ENCODE measurements at regions not wholly inside any gene's neighbourhood (a gene's known extent, or its start where the extent isn't known, plus 50 kb on each side); places are given as distances from the start of the nearest gene placed in this dataset.
"Not testable (repeated sequence)": the region's sequence is repeated elsewhere in the genome, so short reads cannot be mapped to it uniquely, and the experiment has no call there.

DNA sequence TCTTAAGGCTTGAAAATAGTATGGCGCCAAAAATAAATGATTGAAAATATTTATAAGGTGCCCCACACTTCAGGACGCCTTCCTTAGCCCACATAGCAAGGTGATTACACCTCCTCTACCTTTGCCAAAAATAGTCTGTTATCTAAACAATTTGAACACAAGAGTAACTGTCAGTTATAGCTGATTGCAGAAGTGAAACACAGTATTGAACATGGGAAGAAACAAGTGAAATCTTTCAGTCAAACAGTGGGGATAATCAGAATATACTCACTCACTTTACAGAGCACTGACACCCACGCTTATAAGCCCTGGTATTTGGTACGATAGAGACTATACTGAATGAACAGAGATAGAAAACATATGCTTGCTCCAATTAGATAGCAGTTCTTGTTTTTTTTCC is 203.1 kb downstream of the RAB38 start:
- in situ Hi-C loops (cut with MboI; ENCODE audit: low sequenced_read_pairs) = no loop called here

DNA sequence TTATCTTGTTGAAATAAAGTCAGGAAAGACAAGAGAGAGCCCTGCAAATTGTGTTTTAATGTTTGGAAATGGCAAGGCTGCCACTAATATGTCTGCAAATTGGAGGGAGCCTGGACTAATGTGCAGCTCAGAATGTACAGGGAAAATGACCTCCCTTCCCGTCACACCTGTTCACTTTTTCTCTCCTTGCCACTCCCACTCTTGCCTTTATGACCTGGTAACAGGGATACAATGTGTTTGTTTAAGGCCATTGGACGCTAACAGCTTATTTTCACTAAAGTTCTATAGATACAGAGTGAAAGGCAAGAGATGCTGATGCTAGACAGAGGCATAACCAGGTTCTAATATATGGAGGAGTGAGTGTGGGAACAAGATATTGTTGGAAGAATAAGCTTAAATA is 203.9 kb downstream of the RAB38 start:
- in situ Hi-C loops (cut with MboI; ENCODE audit: low sequenced_read_pairs) = no loop called here

DNA sequence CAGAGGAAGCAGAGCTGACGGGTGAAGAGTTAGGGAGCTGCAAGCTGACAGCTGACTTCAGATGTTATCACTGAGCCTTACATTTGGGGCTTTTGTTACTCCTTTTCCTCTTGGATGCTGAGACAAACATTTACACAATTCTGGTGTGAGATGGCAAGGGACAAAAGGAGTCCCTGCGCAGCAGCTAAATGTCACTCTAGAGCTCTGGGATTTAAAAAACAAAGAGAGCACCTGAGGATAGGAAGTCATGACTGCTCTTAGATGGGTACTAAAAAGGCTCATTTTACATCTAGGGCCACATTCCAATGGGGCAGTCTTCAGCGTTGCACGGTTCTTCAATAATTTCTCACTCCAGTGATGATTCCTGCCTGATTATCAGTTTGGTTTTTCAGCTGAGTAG is 204.5 kb downstream of the RAB38 start:
- in situ Hi-C loops (cut with MboI; ENCODE audit: low sequenced_read_pairs) = no loop called here

DNA sequence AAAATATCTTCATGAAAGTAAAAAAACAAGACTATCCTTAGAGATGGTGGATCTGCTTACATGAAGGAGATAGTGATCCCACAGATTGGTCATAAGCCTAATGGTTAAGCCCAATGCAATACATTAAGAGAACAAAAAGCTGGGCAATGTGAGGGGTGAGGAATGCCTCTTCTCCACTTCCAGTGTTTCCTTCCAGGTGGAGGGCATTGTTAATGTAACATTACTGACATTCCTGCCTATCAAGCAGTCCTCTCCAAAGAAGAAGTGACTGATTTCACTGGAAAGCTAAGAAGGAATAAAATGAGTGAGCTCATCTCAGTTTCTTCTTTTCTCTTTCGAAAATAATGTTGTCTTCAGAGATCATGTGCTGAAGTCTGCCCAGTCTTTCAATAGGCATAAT is 207.8 kb downstream of the RAB38 start:
- in situ Hi-C loops (cut with MboI; ENCODE audit: low sequenced_read_pairs) = no loop called here

DNA sequence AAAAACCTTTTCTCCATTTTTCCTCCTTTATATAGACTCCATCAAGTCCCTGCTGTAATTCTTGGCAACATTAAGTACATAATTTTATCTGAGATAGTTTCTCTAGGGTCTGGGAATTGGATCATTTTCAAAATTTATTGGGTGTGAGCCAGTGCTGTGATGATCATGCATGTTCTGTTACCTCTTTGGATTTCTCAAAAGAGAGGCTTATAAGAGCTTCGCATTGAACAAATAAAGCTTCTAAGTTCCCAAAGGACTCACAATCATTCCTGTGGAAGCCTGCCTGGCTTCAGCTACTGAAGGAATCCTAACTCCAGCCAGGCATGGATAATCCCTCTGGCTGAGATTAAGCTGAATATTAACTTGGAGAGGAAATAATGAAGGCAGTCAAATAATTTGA is 208.5 kb downstream of the RAB38 start:
- in situ Hi-C loops (cut with MboI; ENCODE audit: low sequenced_read_pairs) = no loop called here

DNA sequence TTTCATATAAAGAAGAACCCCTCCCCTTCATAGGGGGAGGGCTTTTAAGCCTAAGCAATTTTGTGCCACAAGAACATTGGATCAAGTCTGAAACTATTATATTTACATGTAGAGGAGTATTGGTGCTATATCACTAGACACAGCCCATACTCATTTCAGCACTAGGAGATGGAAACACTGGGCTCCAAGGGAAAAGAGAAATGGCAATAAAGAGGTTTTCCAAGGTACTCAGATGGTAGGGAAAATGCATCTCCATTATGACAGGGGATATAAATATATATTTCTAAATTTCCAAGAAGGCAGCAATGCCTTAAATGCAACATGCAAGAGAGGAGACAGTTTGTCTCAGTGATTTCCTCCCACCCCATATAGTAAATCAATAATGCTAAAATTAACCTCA is 209.0 kb downstream of the RAB38 start:
- in situ Hi-C loops (cut with MboI; ENCODE audit: low sequenced_read_pairs) = no loop called here

DNA sequence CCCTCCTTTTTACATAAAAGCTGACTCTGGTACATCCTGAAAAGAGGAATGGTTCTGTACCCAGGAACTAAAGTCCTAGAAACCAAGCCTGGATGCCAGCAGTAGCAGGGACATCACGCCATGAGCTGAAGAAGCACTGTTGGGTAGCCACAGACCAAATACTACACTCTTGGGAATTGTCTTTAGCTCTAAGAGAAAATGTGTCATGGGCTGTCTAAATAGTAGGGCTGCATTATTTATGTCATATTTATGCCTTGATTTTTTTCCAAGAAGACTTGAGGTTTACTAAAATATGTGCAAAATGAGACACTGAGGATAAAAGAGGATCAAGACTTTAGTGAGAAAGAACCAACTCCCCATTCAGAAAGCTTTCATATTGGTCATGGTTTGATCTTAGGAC is 213.6 kb downstream of the RAB38 start:
- in situ Hi-C loops (cut with MboI; ENCODE audit: low sequenced_read_pairs) = no loop called here

DNA sequence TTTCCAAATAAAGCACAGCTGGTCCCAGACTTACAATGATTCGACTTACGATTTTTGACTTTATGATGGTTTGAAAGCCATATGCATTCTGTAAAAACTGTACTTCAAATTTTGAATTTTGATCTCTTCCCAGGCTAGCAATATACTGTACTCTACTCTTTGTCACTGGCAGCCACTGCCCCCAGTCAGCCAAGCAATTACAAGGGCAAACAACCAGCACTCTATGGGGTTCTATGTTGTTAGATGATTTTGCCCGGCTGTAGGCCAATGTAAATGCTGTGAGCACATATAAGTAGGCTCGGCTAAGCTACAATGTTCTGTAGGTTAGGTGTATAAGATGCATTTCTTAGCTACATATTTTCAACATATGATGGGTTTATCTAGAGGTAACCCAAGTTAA is 217.3 kb downstream of the RAB38 start:
- in situ Hi-C loops (cut with MboI; ENCODE audit: low sequenced_read_pairs) = no loop called here

DNA sequence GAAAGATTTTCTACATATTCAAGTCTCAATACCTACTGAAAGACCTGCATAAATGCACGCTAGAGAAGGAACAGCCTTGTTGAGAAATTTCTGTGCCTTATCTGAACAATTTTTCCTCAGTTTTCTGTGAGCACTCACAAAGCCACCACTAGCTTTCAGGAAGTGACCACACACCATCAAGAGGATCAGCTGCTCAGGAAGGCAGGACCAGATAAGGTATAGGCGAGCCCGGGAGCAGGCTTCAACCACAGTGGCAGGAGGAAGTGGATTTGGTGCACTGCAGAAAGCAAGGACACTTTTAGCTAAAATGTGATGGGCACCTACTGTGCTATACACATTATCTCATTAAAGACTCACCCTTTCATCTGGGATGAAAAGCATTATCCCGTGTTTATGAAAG is 220.8 kb downstream of the RAB38 start:
- in situ Hi-C loops (cut with MboI; ENCODE audit: low sequenced_read_pairs) = no loop called here

DNA sequence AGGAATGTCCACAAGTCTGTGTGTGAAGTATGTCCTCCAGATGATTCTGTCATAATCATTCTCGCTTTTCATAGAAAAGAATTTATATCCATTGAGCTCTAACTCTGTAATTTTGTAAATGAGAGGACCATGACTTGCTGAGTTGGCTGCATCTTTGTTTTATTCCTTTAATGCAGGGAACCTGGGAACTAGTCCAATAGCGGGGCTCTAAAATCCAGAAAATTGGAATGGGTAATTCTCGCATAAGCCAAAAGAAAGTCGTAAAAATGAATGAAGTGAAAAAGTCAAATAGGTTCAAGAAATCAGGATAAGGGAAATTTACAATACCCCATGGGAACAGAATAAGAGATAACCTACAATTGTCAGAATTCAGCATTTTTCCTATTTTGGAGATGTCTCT is 232.5 kb downstream of the RAB38 start:
- in situ Hi-C loops (cut with MboI; ENCODE audit: low sequenced_read_pairs) = no loop called here

DNA sequence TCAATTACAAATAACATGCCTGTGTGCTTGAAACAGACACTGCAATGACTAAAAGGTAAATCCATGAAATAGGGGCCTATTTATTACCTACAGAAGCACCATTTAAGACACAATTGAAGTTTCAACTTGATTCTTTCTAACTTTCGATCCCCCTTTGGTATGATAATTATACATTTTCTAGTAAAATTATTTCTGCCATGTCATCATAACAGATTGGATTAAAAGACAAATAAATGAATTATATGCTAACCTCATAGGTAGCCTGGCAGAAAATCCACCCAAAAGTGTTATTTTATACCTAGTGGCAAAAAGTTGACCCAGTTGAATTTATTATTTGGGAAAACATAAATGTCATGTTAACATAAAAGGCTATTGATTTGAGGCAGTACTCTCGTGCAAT is 241.1 kb downstream of the RAB38 start:
- in situ Hi-C loops (cut with MboI; ENCODE audit: low sequenced_read_pairs) = no loop called here

DNA sequence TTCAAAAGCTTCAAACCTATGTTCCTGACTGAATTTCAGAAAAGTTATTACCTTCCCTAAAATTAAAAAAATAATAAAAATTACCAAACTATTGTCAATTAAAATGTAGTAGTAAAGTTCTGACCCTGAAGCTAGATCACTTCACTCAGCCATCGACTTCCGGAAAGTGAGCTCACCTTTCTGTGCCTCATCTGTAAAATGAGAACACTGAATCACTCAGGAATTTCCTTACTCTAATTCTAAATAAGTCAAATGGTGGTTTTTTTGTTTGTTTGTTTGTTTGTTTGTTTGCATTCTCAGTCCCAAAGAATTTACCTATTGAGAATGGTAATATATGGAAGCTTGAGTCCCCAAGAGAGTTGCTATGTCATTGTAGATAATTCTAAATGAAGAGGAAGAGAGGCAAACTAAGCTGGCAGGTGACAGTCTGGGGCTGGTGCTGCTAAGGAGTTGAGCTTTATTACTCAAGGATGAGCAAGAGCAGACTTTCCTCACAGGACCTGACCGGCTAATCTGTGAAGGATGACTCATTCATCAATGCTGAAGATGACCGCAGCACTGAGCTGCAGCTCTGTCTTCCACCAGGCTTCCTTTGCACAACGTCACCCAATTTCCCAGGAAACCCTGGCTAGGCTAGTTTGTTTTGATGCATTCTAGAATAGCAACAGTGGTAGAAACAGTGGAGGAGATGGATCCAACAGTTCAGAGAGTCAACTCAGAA is 248.8 kb downstream of the RAB38 start:
- in situ Hi-C loops (cut with MboI; ENCODE audit: low sequenced_read_pairs) = no loop called here

DNA sequence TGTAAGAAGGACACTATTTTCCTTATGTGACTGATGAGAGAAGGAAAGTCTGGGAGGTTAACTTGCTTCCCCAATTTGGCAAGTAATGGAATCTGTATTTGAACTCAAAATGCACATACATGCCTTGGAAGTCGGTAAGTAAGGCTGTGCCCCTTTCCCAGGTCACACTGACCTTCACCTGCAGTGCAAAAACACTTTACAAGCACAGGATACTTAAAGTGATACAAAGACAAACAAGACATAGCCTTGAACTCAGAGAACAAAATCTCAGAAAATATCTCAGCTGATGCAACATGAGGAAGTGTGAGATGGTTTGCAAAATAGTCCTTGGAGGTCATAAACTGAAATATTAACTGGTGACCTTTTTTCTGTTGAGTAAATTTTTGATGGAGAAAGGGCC is 251.1 kb downstream of the RAB38 start:
- in situ Hi-C loops (cut with MboI; ENCODE audit: low sequenced_read_pairs) = no loop called here

DNA sequence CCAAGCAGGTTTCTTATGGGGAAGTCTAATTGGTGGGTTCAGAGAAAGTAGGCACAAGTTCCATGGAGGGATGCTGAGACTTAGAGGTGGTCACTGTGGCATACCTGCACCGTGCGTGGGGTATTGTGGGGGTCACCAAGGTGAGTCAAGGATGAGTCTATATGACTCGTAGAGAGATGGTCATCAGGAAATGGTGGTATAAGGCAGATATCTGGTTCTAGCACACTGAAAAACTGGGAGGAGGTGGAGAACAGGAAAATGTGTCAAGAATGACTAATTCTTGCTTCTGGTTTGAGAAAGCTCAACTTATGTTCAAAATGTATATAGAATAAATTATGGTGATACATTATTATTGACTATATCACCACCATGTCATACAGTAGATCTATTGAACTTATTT is 258.1 kb downstream of the RAB38 start:
- in situ Hi-C loops (cut with MboI; ENCODE audit: low sequenced_read_pairs) = no loop called here

DNA sequence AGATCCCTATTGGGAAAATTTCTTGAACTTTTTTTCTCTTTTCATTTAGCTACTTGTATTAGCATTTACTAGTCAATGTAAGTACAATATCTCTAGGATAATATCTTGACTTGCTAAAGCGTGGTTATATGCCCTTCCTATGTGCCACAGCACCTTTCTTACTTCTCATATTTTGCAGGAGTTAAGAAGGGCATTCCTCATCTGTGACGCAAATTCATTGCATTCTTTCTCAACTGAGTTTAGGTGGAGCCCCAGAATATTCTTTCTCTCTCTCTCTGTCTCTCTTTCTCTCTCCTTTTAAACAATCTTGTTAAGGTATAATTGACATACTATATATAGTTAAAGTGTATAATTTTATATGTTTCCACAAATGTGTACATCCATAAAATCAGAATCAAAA is 266.1 kb downstream of the RAB38 start:
- in situ Hi-C loops (cut with MboI; ENCODE audit: low sequenced_read_pairs) = no loop called here

DNA sequence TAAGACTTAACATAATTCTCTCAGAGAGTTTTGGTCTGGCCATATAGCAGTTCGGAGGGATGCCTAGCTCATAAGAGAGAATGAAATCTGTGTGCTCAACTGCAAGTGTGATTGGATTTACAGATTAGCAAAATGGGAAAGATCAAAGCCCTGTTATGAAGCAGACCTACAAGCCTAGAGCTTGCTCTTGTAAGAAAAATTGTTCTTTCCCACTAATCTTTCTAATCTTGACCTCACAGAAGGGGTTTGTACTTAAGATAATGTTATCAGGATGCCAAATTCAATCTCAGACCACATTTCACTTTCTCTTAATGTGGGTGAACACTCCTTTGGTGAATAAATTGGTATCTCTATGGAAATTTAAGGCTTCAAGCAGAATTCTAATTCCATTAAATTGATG is 267.2 kb downstream of the RAB38 start:
- in situ Hi-C loops (cut with MboI; ENCODE audit: low sequenced_read_pairs) = no loop called here

DNA sequence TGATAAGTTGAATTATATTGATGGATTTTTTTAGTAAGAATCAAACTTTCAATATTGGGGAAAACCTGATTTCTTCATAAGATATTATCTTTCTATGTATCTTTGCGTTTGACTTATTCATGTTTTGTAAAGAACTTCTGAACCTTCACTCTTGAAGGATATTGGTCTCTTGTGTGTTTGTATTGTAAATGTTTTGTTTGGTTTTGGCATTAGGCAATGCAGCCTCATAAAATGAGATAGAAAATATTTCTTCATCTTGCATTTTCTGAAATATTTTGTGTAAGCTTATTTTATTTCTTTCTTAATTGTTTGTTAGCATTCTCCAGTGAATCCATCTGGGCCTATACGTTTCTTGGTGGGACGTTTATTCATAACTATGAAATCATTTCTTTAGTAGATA is 271.9 kb downstream of the RAB38 start:
- in situ Hi-C loops (cut with MboI; ENCODE audit: low sequenced_read_pairs) = no loop called here

DNA sequence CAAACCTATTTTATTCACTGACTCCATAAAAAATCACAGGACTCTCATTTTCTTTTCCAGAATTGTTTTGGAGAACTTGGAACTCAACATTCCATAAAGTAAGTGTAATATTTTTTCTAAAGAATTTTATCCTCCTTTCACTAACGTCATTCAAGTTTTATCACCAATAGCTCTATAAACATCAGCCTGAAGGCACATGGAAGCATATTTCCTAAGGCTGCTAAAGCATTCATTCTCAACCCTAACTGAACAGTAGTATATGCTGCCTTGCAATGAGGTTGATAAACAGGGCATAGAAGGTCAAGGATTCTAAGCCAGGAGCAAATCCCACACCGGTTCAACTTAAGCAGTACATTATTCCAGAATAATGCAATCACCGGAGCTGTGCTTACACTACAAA is 273.9 kb downstream of the RAB38 start:
- in situ Hi-C loops (cut with MboI; ENCODE audit: low sequenced_read_pairs) = no loop called here

DNA sequence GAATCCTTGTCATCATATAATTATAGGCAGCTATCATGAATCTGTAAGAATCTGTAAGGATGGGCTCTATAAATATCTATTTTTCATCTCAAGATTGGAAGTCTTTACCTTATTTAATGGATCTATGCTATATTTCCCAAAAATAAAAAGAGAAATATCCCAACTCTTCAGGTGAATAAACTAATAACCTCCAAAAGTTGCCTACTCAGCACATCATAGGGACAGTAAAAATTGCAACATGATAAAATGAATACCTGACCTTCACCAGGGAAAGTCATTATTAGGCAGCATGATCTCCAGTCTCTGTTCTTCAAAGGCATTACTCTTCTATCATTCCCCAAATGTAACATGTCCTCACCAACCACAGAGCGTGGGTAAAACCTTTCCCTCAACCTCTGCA is 277.3 kb downstream of the RAB38 start:
- in situ Hi-C loops (cut with MboI; ENCODE audit: low sequenced_read_pairs) = no loop called here

DNA sequence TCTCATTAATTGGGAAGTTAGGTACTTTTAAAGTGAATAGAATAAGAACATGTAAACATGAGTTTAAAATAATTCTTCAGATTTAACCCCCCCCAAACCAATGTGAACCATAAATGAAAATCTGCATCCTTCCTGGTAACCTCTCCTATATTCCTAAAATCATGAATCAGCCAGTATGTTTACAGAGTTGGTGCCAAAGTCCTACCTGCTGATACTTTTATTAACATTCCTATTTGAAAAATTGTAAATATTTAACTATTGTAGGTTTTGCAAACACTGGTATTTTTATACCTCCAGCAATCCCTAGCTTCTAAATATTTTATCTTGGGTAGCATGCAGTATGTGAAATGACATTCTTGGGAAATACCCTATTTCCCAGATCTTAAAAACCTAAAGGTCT is 278.2 kb downstream of the RAB38 start:
- in situ Hi-C loops (cut with MboI; ENCODE audit: low sequenced_read_pairs) = no loop called here

DNA sequence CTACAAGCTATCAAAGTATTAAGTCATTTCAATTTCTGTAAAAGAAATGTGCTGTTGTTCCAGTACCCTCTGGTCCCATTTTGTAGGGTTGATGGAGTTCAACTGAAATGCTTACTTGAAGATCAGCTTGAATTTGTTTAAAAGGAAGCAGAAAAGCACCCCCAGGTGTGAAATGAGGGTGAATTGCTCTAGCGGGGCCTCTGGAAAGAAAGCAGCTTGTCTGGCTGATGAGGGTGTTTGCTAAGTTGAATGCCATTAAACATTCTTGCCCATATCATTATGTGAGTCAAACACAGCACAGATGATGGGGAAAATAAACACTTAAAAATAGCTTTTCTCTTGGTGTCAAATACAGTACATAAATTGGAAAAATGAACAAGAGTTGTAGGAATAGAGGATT is 280.3 kb downstream of the RAB38 start:
- in situ Hi-C loops (cut with MboI; ENCODE audit: low sequenced_read_pairs) = no loop called here

DNA sequence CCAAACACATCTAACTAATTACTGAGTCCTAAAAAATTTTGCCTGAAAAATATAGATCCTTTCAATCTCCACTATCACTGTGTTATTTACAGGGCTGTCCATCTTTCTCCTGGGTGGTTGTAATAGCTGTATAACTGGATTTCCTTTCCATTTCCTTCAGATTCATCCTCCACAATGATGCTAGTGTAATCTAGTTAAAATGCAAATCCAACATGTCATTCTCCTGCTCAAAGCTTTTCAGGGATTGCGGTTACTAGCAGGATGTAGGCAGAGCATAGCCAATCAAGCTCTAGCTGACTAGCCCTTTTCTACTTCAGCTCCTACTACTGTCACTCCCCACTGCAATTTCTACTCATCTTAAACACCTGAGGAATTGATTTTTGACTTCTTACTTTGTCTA is 283.0 kb downstream of the RAB38 start:
- in situ Hi-C loops (cut with MboI; ENCODE audit: low sequenced_read_pairs) = no loop called here

DNA sequence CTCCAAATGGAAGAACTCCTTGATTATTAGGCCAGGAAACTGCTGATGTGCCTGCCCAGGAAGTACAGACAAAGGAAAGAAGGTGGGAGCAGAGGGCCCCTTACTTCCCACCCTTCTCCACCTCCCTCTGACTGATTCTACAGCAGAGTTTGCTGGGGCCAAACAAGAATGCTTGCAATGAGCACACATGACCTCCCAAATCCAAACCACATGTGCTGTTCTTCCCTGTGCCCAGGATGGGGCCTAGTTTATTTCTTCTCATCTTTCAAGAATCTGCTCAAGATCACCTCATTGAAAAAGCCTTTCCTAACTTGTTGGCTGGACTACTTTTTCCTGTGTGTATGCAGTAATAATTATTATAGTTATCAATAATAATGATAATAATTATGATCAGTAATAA is 286.1 kb downstream of the RAB38 start:
- in situ Hi-C loops (cut with MboI; ENCODE audit: low sequenced_read_pairs) = no loop called here

DNA sequence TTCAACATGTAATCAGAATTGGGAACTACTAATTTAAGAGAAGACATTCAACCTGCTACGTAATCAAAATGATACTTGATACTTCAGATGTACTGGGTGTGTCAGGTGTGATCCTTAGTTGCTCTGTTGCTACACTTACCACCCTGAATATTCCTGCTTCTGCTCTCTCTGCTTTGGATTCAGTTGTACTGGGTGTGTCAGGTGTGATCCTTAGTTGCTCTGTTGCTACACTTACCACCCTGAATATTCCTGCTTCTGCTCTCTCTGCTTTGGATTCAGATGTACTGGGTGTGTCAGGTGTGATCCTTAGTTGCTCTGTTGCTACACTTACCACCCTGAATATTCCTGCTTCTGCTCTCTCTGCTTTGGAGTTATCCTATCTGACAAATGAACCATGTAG is 290.2 kb downstream of the RAB38 start:
- in situ Hi-C loops (cut with MboI; ENCODE audit: low sequenced_read_pairs) = not testable (repeated sequence)

Measured in HL-60/S4 (cell line).